HCT116 (cell line): ENCODE measurements at regions not wholly inside any gene's neighbourhood (a gene's known extent, or its start where the extent isn't known, plus 50 kb on each side); places are given as distances from the start of the nearest gene placed in this dataset.

Experiments
- ATAC-seq: fragments of 200-7000 bp; cut with Tn5 transposase; 2 replicates; pipeline ENCODE4 v1.9.1; 2020; ENCODE audit warnings: mild to moderate bottlenecking, moderate library complexity
- BruUV-seq: library from RNA; stranded (reverse); fragments of 400-500 nt; replicated peaks from 2 replicates; lab custom pipeline; 2021; lab: Mats Ljungman, UMichigan
- CTCF ChIA-PET: fragments of 300-600 bp; sonication (Branson Sonifier 250); formaldehyde crosslinking; loops from one replicate; lab custom pipeline; 2021; ENCODE audit warnings: antibody characterized with exemption; lab: Charles Lee
- POLR2A ChIA-PET: fragments of 300-600, 350-600 bp; sonication (Branson Sonifier 250); formaldehyde crosslinking; loops from one replicate; lab custom pipeline; 2021; ENCODE audit warnings: antibody characterized with exemption; lab: Charles Lee
- RAD21 ChIA-PET, 2 experiments: fragments of 300-600 bp; sonication (Branson Sonifier 250); formaldehyde crosslinking; loops; one replicate each; lab custom pipeline; 2023; ENCODE audit warnings: low total read pairs in 2 of 2; ENCODE audit not compliant: uncharacterized antibody in 2 of 2, unreplicated experiment in 2 of 2, low non-redundant PET in 1 of 2; lab: Charles Lee
- DNase-seq: peaks from one replicate; pipeline ENCODE4 v3.0.0-alpha.2; 2010; ENCODE audit warnings: low read depth, low spot score
- H2AFZ ChIP-seq: fragments of 200-600 bp; shearing (Covaris generic), sonication (generic); 2 replicates; pipeline ENCODE4 v1.6.1; 2017; ENCODE audit warnings: low read depth, mixed run types, mixed read lengths, antibody characterized with exemption, low read length; ENCODE audit not compliant: poor library complexity, severe bottlenecking
- H3K27ac ChIP-seq: 2 replicates; pipeline ENCODE4 v1.5.1; 2012; ENCODE audit warnings: low read depth, low read length
- H3K27me3 ChIP-seq: fragments of 200-600 bp; sonication (generic); 2 replicates; pipeline ENCODE4 v1.6.1; 2016; ENCODE audit warnings: mixed run types, low read length, mixed read lengths; ENCODE audit not compliant: insufficient read depth
- H3K36me3 ChIP-seq, 2 experiments: fragments of 200-500 bp in 1 of 2; fragments of 200-600 bp in 1 of 2; sonication (Bioruptor generic) in 1 of 2; sonication (generic) in 1 of 2; 2 replicates each; pipeline versions ENCODE4 v1.5.1 to v1.6.1; 2014 to 2016; ENCODE audit warnings: low read length in 2 of 2, inconsistent platforms in 1 of 2, mixed read lengths in 1 of 2, mixed run types in 1 of 2; ENCODE audit not compliant: insufficient read depth in 2 of 2, control insufficient read depth in 1 of 2
- H3K4me1 ChIP-seq, 2 experiments: fragments of 200-600 bp in 1 of 2; sonication (generic) in 1 of 2; 2 replicates each; pipeline versions ENCODE4 v1.5.1 to v1.6.1; 2012 to 2017; ENCODE audit warnings: low read length in 2 of 2, inconsistent platforms in 1 of 2, mild to moderate bottlenecking in 1 of 2, mixed read lengths in 1 of 2, mixed run types in 1 of 2, moderate library complexity in 1 of 2; ENCODE audit not compliant: insufficient read depth in 2 of 2, control insufficient read depth in 1 of 2
- H3K4me2 ChIP-seq: fragments of 200-600 bp; sonication (generic); 2 replicates; pipeline ENCODE4 v1.6.1; 2017; ENCODE audit warnings: mixed run types, low read length, mixed read lengths
- H3K4me3 ChIP-seq, 2 experiments: fragments of 200-600 bp in 1 of 2; sonication (generic) in 1 of 2; replicated peaks in 1 of 2; 2 replicates each; pipeline ENCODE4 v1.5.1; 2011 to 2016; ENCODE audit warnings: low read length in 2 of 2, control low read depth in 1 of 2, low read depth in 1 of 2, mild to moderate bottlenecking in 1 of 2, mixed read lengths in 1 of 2, mixed run types in 1 of 2
- H3K79me2 ChIP-seq: fragments of 200-600 bp; sonication (generic); 2 replicates; pipeline ENCODE4 v1.6.1; 2017; ENCODE audit warnings: mild to moderate bottlenecking, mixed run types, low read length, moderate library complexity, mixed read lengths; ENCODE audit not compliant: insufficient read depth
- H3K9ac ChIP-seq: fragments of 200-600 bp; sonication (generic); 2 replicates; pipeline ENCODE4 v1.6.1; 2016; ENCODE audit warnings: low read length, mixed read lengths
- H3K9me2 ChIP-seq: fragments of 200-600 bp; sonication (generic), shearing (Covaris generic); 2 replicates; pipeline ENCODE4 v1.6.1; 2017; ENCODE audit warnings: mixed run types, mild to moderate bottlenecking, moderate library complexity; ENCODE audit not compliant: insufficient read depth
- H3K9me3 ChIP-seq, 2 experiments: fragments of 200-500 bp in 1 of 2; fragments of 200-600 bp in 1 of 2; sonication (Bioruptor generic) in 1 of 2; sonication (generic) in 1 of 2; 2 replicates each; pipeline ENCODE4 v1.6.1; 2014 to 2017; ENCODE audit warnings: low read length in 2 of 2, mixed read lengths in 2 of 2, inconsistent platforms in 1 of 2, low read depth in 1 of 2, mild to moderate bottlenecking in 1 of 2, mixed run types in 1 of 2, moderate library complexity in 1 of 2; ENCODE audit not compliant: control insufficient read depth in 1 of 2, insufficient read depth in 1 of 2
- H4K20me1 ChIP-seq: fragments of 200-600 bp; sonication (generic), shearing (Covaris generic); 2 replicates; pipeline ENCODE4 v1.6.1; 2017; ENCODE audit warnings: mixed run types, mild to moderate bottlenecking, moderate library complexity; ENCODE audit not compliant: insufficient read depth
- ATF3 ChIP-seq: IDR thresholded peaks from 2 replicates; pipeline ENCODE4 v1.6.1; 2012
- CTCF ChIP-seq, 3 experiments: fragments of 200-600 bp in 1 of 3; sonication (generic) in 1 of 3; IDR thresholded peaks in 2 of 3; conservative IDR thresholded peaks in 1 of 3; 2 replicates each; pipeline ENCODE4 v1.5.1; 2012 to 2017; ENCODE audit warnings: low read depth in 2 of 3, low read length in 2 of 3, antibody characterized with exemption in 1 of 3, borderline replicate concordance in 1 of 3, control low read depth in 1 of 3, mild to moderate bottlenecking in 1 of 3, mixed read lengths in 1 of 3, mixed run types in 1 of 3, moderate library complexity in 1 of 3; ENCODE audit not compliant: insufficient read depth in 1 of 3
- EGR1 ChIP-seq: IDR thresholded peaks from 2 replicates; pipeline ENCODE4 v1.6.1; 2012; ENCODE audit warnings: low read depth
- ELF1 ChIP-seq: IDR thresholded peaks from 2 replicates; pipeline ENCODE4 v1.6.1; 2012; ENCODE audit warnings: low read depth, borderline replicate concordance
- EZH2 ChIP-seq: fragments of 200-600 bp; sonication (generic); IDR thresholded peaks from 2 replicates; pipeline ENCODE4 v1.6.1; 2017; ENCODE audit warnings: antibody characterized with exemption, mixed run types
- FOSL1 ChIP-seq: IDR thresholded peaks from 2 replicates; pipeline ENCODE4 v1.6.1; 2012; ENCODE audit warnings: low read depth
- JUND ChIP-seq: IDR thresholded peaks from 2 replicates; pipeline ENCODE4 v1.6.1; 2012
- MAX ChIP-seq: IDR thresholded peaks from 2 replicates; pipeline ENCODE4 v1.6.1; 2012
- POLR2A ChIP-seq: IDR thresholded peaks from 2 replicates; pipeline ENCODE4 v1.7.0; 2011; ENCODE audit warnings: borderline replicate concordance; ENCODE audit not compliant: insufficient read depth, insufficient read length; ENCODE audit errors: extremely low read depth
- POLR2AphosphoS5 ChIP-seq: IDR thresholded peaks from 2 replicates; pipeline ENCODE4 v1.6.1; 2011; ENCODE audit warnings: mild to moderate bottlenecking, low read depth, low read length, moderate library complexity
- RAD21 ChIP-seq: IDR thresholded peaks from 2 replicates; pipeline ENCODE4 v1.6.1; 2012; ENCODE audit warnings: low read depth, mild to moderate bottlenecking
- REST ChIP-seq: IDR thresholded peaks from 2 replicates; pipeline ENCODE4 v1.6.1; 2012; ENCODE audit warnings: low read depth
- SRF ChIP-seq: IDR thresholded peaks from 2 replicates; pipeline ENCODE4 v1.6.1; 2012; ENCODE audit warnings: low read depth
- TCF7L2 ChIP-seq: IDR thresholded peaks from 2 replicates; pipeline ENCODE4 v1.7.0; 2011; ENCODE audit warnings: borderline replicate concordance, inconsistent platforms; ENCODE audit not compliant: insufficient read depth, insufficient read length; ENCODE audit errors: extremely low read depth
- ZNF274 ChIP-seq: fragments of 200-500 bp; sonication (Bioruptor generic); IDR thresholded peaks from 2 replicates; pipeline ENCODE4 v1.6.1; 2014; ENCODE audit warnings: mild to moderate bottlenecking, low read depth, low read length, inconsistent platforms
- intact Hi-C: fragments of 100-400 bp; cut with micrococcal nuclease; formaldehyde crosslinking; loops from 2 replicates; pipeline ENCODE4 v1.10.0; 2022

- no peaks in the 10 kb centered on the region for H3K36me3 ChIP-seq
- peaks cover 3 to 9% of the 10 kb centered on the region in 2 experiments; a peak in 1 of 4 replicates for H3K4me1 ChIP-seq
- H3K27ac ChIP-seq = no peak overlapping the region
- no peak for TF ChIP-seq POLR2AphosphoS5
- no peak for TF ChIP-seq MAX
- TF ChIP-seq FOSL1 = no peak
- TF ChIP-seq TCF7L2 = no peak
- no peak for TF ChIP-seq REST
- TF ChIP-seq RAD21 = no peak
- TF ChIP-seq EZH2 = no peak
- TF ChIP-seq JUND = no peak
- TF ChIP-seq CTCF (IDR thresholded peaks at IDR 0.05 in 2 of 3, conservative IDR thresholded peaks at IDR 0.05 in 1 of 3; ENCODE audit: borderline replicate concordance in 1 of 3, insufficient read depth in 1 of 3, low read depth in 2 of 3, low read length in 2 of 3) = no peak
- no peak for TF ChIP-seq ELF1
- TF ChIP-seq POLR2A = no peak
- TF ChIP-seq ATF3 = no peak
- no peak for TF ChIP-seq EGR1
- TF ChIP-seq ZNF274 = no peak
- no peak for TF ChIP-seq SRF
- TF ChIP-seq, all 23 proteins: peak for 0
- no peaks in the 10 kb centered on the region for H3K79me2 ChIP-seq
- no peaks in the 10 kb centered on the region for H3K9me3 ChIP-seq
- intact Hi-C loops = no loop called here
- H3K9me2 ChIP-seq = no peaks in the 10 kb centered on the region
- no peak for DNase-seq
- ATAC-seq = no peak
- no peak overlapping the region for H2AFZ ChIP-seq
- H4K20me1 ChIP-seq = no peaks in the 10 kb centered on the region
- no peak overlapping the region for H3K4me3 ChIP-seq
- ChIA-PET RAD21 (no interaction called here), CTCF (no interaction called here), POLR2A (no interaction called here)
- H3K27me3 ChIP-seq = no peaks in the 10 kb centered on the region
- H3K4me2 ChIP-seq = no peak overlapping the region
- no peak overlapping the region for H3K9ac ChIP-seq
- BruUV-seq = no TSS peak
These were observed 149.1 kb downstream of the BMP4 start for GRCh38 chr14:53807542-53807941.
